Rectal smooth muscle tissue (tissue), 1 donor: ENCODE measurements at regions not wholly inside any gene's neighbourhood (a gene's known extent, or its start where the extent isn't known, plus 50 kb on each side); places are given as distances from the start of the nearest gene placed in this dataset.
"Not testable (repeated sequence)": the region's sequence is repeated elsewhere in the genome, so short reads cannot be mapped to it uniquely, and the experiment has no call there.

Experiments used
- H3K27ac ChIP-seq: one replicate; pipeline ENCODE4 v1.7.0; 2013; ENCODE audit warnings: low read depth, low read length, inconsistent platforms
- H3K27me3 ChIP-seq: one replicate; pipeline ENCODE4 v1.7.0; 2013; ENCODE audit warnings: low read length; ENCODE audit not compliant: control insufficient read depth, insufficient read depth
- H3K36me3 ChIP-seq: one replicate; pipeline ENCODE4 v1.7.0; 2013; ENCODE audit warnings: low read length; ENCODE audit not compliant: control insufficient read depth, insufficient read depth
- H3K4me1 ChIP-seq: one replicate; pipeline ENCODE4 v1.7.0; 2013; ENCODE audit warnings: low read length; ENCODE audit not compliant: control insufficient read depth, insufficient read depth
- H3K4me3 ChIP-seq: one replicate; pipeline ENCODE4 v1.7.0; 2013; ENCODE audit warnings: low read length
- H3K9ac ChIP-seq: one replicate; pipeline ENCODE4 v1.7.0; 2013; ENCODE audit warnings: low read length

- H3K4me1 ChIP-seq, result no peaks in the 10 kb centered on the region
Observed at GRCh38 chr13:80504453-80504852, 163.5 kb upstream of the SPRY2 start.

GRCh38 chr13:80502359-80502758 lies 161.4 kb upstream of the SPRY2 start:
- no peaks in the 10 kb centered on the region for H3K36me3 ChIP-seq
- no peak overlapping the region for H3K27ac ChIP-seq
- no peak overlapping the region for H3K9ac ChIP-seq
- H3K4me1 ChIP-seq, result no peaks in the 10 kb centered on the region
- no peak overlapping the region for H3K4me3 ChIP-seq
- H3K27me3 ChIP-seq, result no peaks in the 10 kb centered on the region

More at GRCh38 chr13:80504453-80504852, 163.5 kb upstream of the SPRY2 start:
- Histone ChIP-seq H3K9ac (no peak overlapping the region), H3K36me3 (no peaks in the 10 kb centered on the region), H3K27ac (no peak overlapping the region), H3K27me3 (no peaks in the 10 kb centered on the region), H3K4me3 (no peak overlapping the region)

- Histone ChIP-seq H3K27ac (no peak overlapping the region), H3K36me3 (no peaks in the 10 kb centered on the region), H3K4me3 (no peak overlapping the region), H3K4me1 (no peaks in the 10 kb centered on the region), H3K9ac (no peak overlapping the region), H3K27me3 (no peaks in the 10 kb centered on the region)
Observed at GRCh38 chr13:80501556-80501955, 160.6 kb upstream of the SPRY2 start.

GRCh38 chr13:80499536-80500290 lies 158.8 kb upstream of the SPRY2 start:
- no peak overlapping the region for H3K9ac ChIP-seq
- no peak overlapping the region for H3K4me3 ChIP-seq
- H3K36me3 ChIP-seq, result no peaks in the 10 kb centered on the region
- H3K27me3 ChIP-seq, result no peaks in the 10 kb centered on the region
- no peak overlapping the region for H3K27ac ChIP-seq
- H3K4me1 ChIP-seq, result no peaks in the 10 kb centered on the region

GRCh38 chr13:80498433-80498832 lies 157.5 kb upstream of the SPRY2 start:
- H3K4me1 ChIP-seq, result no peaks in the 10 kb centered on the region

GRCh38 chr13:80497978-80498377 lies 157.1 kb upstream of the SPRY2 start:
- no peak overlapping the region for H3K4me3 ChIP-seq
- no peaks in the 10 kb centered on the region for H3K36me3 ChIP-seq
- H3K27me3 ChIP-seq, result no peaks in the 10 kb centered on the region
- H3K27ac ChIP-seq, result no peak overlapping the region
- no peaks in the 10 kb centered on the region for H3K4me1 ChIP-seq
- H3K9ac ChIP-seq, result no peak overlapping the region

More at GRCh38 chr13:80498433-80498832, 157.5 kb upstream of the SPRY2 start:
- H3K4me3 ChIP-seq, result no peak overlapping the region
- no peaks in the 10 kb centered on the region for H3K27me3 ChIP-seq
- H3K27ac ChIP-seq, result no peak overlapping the region
- H3K9ac ChIP-seq, result no peak overlapping the region
- no peaks in the 10 kb centered on the region for H3K36me3 ChIP-seq

- H3K27me3 ChIP-seq, result no peaks in the 10 kb centered on the region
- H3K36me3 ChIP-seq, result no peaks in the 10 kb centered on the region
- H3K4me1 ChIP-seq, result no peaks in the 10 kb centered on the region
- H3K9ac ChIP-seq, result no peak overlapping the region
- H3K27ac ChIP-seq, result no peak overlapping the region
- no peak overlapping the region for H3K4me3 ChIP-seq
Observed at GRCh38 chr13:80497439-80497838, 156.5 kb upstream of the SPRY2 start.

- Histone ChIP-seq H3K4me1 (no peaks in the 10 kb centered on the region), H3K4me3 (no peak overlapping the region), H3K27ac (no peak overlapping the region), H3K36me3 (no peaks in the 10 kb centered on the region), H3K9ac (no peak overlapping the region), H3K27me3 (no peaks in the 10 kb centered on the region)
Observed at GRCh38 chr13:80496721-80497397, 155.9 kb upstream of the SPRY2 start.

- not testable (repeated sequence) for H3K27ac ChIP-seq, H3K36me3 ChIP-seq, H3K27me3 ChIP-seq, H3K4me1 ChIP-seq, H3K4me3 ChIP-seq, H3K9ac ChIP-seq
Observed at GRCh38 chr13:80490491-80490943, 149.6 kb upstream of the SPRY2 start.

- no peak overlapping the region for H3K4me3 ChIP-seq
- no peaks in the 10 kb centered on the region for H3K36me3 ChIP-seq
- no peak overlapping the region for H3K9ac ChIP-seq
- H3K27ac ChIP-seq, result no peak overlapping the region
- no peaks in the 10 kb centered on the region for H3K4me1 ChIP-seq
- no peaks in the 10 kb centered on the region for H3K27me3 ChIP-seq
Observed at GRCh38 chr13:80486402-80486801, 145.5 kb upstream of the SPRY2 start.

GRCh38 chr13:80483157-80483556 lies 142.2 kb upstream of the SPRY2 start:
- Histone ChIP-seq H3K27me3 (no peaks in the 10 kb centered on the region), H3K9ac (no peak overlapping the region), H3K27ac (peak overlapping the region; percentile 43), H3K4me1 (no peaks in the 10 kb centered on the region), H3K36me3 (no peaks in the 10 kb centered on the region), H3K4me3 (no peak overlapping the region)

GRCh38 chr13:80481588-80481987 lies 140.7 kb upstream of the SPRY2 start:
- H3K4me3 ChIP-seq, result no peak overlapping the region
- H3K9ac ChIP-seq, result no peak overlapping the region
- no peaks in the 10 kb centered on the region for H3K4me1 ChIP-seq
- no peak overlapping the region for H3K27ac ChIP-seq
- H3K36me3 ChIP-seq, result no peaks in the 10 kb centered on the region
- H3K27me3 ChIP-seq, result no peaks in the 10 kb centered on the region
